Astrocyte of the cerebellum (primary cell): ENCODE measurements at regions not wholly inside any gene's neighbourhood (a gene's known extent, or its start where the extent isn't known, plus 50 kb on each side); places are given as distances from the start of the nearest gene placed in this dataset.

Source experiments
- DNase-seq: peaks from one replicate; pipeline ENCODE4 v3.0.0-alpha.2; 2011; ENCODE audit warnings: low read depth
- H3K4me3 ChIP-seq: 2 replicates; pipeline ENCODE4 v1.5.1; 2011; ENCODE audit warnings: mild to moderate bottlenecking, low read depth, low read length, moderate library complexity
- in situ Hi-C: cut with HindIII; loops from 2 replicates; pipeline ENCODE4 v1.10.0; 2017; ENCODE audit warnings: low sequenced_read_pairs
- TF ChIP-seq, protein P1 (sequence below): IDR thresholded peaks from 2 replicates; pipeline ENCODE4 v1.5.1; 2012; ENCODE audit warnings: low read length, low read depth, moderate library complexity, mild to moderate bottlenecking; ENCODE audit errors: missing control alignments

DNA sequence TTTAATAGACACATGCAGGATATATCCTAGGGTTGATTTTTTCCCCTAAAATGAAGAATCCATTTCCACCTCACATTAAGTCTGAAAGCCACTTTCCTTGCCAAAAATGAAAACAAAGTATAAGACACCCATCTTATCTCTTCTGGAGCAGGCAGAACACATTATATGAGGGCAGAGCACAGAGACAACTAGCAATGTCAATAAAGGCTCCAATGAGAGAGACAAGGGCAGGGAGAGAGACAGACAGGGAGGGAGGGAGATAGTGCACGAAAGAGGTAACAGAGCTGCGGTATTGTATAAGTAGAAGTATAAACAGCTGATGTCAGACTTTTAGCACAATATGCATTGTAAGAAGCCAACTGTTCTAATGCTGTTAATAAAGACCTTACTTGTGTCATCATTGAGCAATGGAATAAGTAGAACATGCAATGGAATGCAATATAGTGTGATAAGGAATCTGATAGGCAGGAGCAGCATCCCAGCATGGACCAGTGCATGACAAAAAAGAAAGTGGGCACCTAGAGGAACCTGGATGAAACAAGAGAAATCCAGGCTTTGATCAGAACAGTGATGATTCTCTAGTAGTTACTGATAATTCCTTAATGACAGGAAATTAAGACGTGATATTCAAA, 150.6 kb upstream of the TCF4 start:
- DNase-seq: no peak
- TF ChIP-seq, protein P1, sequence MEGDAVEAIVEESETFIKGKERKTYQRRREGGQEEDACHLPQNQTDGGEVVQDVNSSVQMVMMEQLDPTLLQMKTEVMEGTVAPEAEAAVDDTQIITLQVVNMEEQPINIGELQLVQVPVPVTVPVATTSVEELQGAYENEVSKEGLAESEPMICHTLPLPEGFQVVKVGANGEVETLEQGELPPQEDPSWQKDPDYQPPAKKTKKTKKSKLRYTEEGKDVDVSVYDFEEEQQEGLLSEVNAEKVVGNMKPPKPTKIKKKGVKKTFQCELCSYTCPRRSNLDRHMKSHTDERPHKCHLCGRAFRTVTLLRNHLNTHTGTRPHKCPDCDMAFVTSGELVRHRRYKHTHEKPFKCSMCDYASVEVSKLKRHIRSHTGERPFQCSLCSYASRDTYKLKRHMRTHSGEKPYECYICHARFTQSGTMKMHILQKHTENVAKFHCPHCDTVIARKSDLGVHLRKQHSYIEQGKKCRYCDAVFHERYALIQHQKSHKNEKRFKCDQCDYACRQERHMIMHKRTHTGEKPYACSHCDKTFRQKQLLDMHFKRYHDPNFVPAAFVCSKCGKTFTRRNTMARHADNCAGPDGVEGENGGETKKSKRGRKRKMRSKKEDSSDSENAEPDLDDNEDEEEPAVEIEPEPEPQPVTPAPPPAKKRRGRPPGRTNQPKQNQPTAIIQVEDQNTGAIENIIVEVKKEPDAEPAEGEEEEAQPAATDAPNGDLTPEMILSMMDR: no peak
- H3K4me3 ChIP-seq: no peak overlapping the region
- in situ Hi-C loops: no loop called here

DNA sequence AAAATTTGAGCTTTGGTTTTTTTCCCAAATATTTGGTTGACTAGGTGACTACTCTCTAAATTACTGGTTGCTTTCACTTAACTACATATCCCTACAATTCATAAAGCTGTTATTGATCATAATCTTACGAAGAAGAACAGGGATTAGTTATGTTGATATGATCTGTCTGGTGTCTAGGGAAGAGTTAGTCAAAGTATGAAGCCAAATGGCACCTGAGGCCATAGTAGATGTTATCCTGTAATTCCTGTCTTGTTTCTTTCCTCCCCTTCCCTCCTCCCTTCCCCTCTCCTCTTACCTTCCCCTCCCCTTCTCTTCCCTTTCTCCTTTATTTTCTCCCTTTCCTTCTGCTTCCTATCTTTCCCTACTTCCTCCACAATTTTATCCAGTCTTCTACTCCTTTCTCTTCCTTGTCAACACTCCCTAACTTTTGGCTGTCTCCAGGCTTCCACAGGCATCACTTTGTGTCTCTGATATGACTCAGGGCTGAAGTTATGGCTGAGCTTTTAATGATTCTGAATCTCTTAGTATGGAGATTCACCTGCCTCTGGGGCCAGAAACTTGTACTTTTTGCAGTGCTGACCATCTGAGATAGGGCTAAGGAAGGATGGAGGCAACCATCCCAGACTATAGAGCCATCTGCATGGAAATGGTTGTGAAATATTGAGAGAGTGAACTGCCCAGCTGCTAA, 149.9 kb upstream of the TCF4 start:
- no peak overlapping the region for H3K4me3 ChIP-seq
- no peak for DNase-seq
- TF ChIP-seq, protein P1: no peak
- in situ Hi-C loops: no loop called here

DNA sequence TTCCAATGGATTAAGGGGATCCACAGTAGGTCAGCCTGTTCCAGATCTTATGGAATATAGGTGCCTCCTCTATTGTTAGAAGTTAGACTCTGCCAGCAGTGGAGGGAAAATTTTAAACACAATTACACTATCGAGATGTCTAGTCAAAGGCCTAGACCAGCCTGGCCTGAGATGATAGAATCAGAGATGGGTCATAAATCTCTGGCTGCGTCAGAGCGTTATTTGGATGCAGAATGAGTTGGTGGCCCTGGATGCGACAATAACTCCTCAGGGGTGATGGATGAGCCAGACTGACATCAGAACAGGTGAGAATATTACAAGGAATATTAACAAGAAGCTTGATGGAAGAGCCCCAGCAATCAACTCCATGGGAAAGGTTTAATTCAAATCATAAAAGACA, 149.3 kb upstream of the TCF4 start:
- no peak for DNase-seq
- in situ Hi-C loops: no loop called here
- TF ChIP-seq, protein P1: no peak
- H3K4me3 ChIP-seq: no peak overlapping the region

DNA sequence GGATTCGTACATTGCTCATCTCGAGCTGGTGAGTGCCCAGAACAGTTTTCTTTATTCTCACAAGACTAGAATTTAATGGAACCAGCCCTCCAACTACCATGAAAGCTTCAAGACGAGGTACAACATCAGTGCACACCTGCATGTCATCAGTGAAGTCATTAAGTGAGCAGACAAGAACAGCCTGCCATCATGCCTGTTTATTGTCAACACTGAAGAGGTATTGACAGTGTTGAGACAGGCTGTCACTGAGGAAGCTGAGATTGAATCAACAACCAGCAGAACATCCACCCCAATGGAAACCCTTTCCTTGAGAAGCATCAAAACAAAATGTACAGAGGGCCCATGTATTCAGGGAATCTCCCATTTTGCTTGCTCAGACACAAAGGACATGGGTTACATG, 148.0 kb upstream of the TCF4 start:
- in situ Hi-C loops: no loop called here
- DNase-seq: no peak
- H3K4me3 ChIP-seq: no peak overlapping the region
- TF ChIP-seq, protein P1: no peak

DNA sequence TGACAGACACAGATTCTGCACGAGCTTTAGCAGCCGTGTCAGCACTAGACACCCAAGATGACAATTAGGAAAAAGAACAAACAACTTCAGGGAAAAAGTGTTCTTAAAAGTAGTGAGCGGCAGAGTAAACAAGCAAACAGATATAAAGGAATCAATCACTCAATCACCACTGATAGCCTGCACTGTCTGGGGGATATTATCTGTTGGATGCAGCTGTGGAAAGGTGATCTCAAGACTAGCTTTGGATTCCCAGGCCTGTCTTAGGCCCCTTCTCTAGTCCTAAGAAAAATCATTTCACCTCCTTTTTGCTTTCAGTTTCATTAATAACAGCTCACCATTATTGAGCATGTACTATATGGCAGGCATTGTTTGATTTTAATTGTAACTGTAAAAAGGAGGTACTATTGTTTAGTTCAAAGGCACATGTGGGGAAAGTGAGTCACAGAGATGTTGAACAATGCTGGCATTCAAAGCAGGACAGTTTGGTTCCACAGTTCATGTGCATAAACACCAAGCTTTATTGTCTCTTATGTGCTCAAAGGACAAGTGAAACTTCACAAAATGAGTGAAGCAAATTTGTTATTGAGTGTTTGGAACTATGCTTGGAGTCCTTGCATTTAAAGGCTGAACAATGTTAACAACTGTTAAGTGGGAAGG, 147.3 kb upstream of the TCF4 start:
- H3K4me3 ChIP-seq: no peak overlapping the region
- in situ Hi-C loops: no loop called here
- DNase-seq: no peak
- TF ChIP-seq, protein P1: no peak

DNA sequence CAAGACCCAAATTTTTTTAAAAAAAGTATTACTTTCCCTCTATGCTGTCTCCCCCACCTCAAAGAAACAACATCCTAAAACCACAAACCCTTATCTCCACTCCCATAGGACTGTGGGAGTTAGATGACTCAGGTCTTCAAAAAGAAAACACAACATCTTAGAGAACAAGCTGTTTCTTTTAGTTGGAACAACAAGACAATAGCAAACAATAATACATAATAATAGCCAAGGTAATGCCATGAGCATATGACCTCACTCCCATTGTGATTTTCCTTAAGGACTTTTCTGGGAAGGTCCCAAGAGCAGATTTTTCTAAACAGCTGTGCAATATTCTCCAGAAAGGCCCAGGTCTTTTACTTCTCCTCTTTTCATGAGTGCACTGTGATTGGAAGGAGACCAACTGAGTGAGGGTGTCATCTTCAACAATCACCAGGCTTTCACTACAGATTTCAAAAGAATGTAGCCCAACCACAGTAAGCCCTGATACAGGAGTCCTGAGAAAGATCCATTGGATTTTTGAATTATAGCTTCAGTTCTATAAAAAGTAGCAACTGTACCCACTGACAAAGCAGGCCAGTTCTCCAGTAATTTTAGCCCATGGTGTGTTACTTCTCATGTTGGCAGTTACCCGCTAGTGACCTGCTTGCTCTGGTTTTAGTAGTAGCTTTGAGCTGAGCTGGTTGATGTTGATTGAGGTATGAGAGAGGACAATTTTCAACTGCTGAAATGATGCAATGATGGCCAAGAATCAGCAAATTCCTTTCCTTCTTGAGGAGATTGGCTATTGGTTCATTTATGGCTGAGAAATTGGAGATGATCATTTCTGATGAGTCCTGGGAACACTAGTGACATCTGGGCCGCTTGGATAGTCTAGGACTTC, 144.5 kb upstream of the TCF4 start:
- DNase-seq: no peak
- in situ Hi-C loops: no loop called here
- no peak overlapping the region for H3K4me3 ChIP-seq
- TF ChIP-seq, protein P1: no peak
